ENCODE measurements at regions not wholly inside any gene's neighbourhood (a gene's known extent, or its start where the extent isn't known, plus 50 kb on each side); places are given as distances from the start of the nearest gene placed in this dataset.

DNA sequence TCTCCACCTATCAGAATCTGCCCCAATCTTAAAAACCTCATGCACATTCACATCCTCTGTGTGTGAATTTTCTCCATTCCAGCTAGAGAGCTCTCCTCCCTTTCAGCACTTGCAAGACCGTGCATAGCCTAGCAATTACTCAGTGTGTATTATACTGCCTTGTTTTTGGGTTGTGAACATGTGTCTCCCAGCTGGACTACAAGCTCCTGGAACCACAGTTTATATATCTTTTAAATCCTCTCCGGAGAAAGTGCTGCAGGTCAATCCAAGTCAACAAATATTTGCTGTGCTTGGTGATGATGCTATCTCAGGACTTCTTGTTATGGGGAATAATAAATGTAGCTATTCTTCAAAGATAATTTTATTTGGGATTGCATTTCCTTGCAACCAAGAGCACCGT lies 58.2 kb upstream of the MEX3C start (continued):
- TF ChIP-seq, protein P1, sequence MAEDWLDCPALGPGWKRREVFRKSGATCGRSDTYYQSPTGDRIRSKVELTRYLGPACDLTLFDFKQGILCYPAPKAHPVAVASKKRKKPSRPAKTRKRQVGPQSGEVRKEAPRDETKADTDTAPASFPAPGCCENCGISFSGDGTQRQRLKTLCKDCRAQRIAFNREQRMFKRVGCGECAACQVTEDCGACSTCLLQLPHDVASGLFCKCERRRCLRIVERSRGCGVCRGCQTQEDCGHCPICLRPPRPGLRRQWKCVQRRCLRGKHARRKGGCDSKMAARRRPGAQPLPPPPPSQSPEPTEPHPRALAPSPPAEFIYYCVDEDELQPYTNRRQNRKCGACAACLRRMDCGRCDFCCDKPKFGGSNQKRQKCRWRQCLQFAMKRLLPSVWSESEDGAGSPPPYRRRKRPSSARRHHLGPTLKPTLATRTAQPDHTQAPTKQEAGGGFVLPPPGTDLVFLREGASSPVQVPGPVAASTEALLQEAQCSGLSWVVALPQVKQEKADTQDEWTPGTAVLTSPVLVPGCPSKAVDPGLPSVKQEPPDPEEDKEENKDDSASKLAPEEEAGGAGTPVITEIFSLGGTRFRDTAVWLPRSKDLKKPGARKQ (CRISPR knock-in tag; IDR thresholded peaks at IDR 0.05), result no peak
- no peak for TF ChIP-seq DIDO1 (tag; IDR thresholded peaks at IDR 0.05; ENCODE audit: low read depth)
- TF ChIP-seq POLR2B (IDR thresholded peaks at IDR 0.05; ENCODE audit: low read depth, partially characterized antibody), result no peak
- no peak for TF ChIP-seq XRCC5 (IDR thresholded peaks at IDR 0.05; ENCODE audit: low read depth, low read length)
- TF ChIP-seq, protein P2, sequence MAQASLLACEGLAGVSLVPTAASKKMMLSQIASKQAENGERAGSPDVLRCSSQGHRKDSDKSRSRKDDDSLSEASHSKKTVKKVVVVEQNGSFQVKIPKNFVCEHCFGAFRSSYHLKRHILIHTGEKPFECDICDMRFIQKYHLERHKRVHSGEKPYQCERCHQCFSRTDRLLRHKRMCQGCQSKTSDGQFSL (CRISPR knock-in tag; IDR thresholded peaks at IDR 0.05), result no peak
- TF ChIP-seq, protein P2 (tag; IDR thresholded peaks at IDR 0.05), result no peak
- no peak for TF ChIP-seq FOXK1 (CRISPR knock-in tag; IDR thresholded peaks at IDR 0.05; ENCODE audit: borderline replicate concordance)
- TF ChIP-seq WHSC1 (IDR thresholded peaks at IDR 0.05; ENCODE audit: low read length), result no peak

DNA sequence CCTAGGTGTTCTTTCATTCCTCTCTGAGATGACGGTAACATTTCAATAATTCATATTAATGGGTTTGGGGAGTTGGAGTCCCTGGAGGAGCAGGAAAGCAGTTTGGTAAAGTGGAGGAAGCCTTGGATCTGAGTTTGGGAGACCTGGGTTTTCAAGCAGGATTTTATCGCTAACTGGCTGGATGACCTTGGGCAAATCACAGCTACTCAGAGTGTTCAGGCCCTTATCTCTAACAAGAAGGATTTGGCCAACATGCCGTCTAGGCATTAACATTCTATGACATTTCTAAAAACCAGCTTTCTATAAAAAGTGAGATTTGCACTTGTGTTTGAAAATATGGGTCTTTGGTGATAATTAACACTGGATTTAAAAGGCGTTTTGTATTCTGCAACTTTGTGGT lies 59.7 kb upstream of the MEX3C start:
- in situ Hi-C loops (cut with MboI), result no loop called here
- BruUV-seq (replicated peaks), result no TSS peak
- ATAC-seq (no peak), DNase-seq (ENCODE audit: extremely low read depth in 1 of 4, low spot score in 3 of 4) (no peak), FAIRE-seq (no peak)
- intact Hi-C loops (cut with micrococcal nuclease), result no loop called here
- ChIA-PET POLR2A (no interaction called here), CTCF (ENCODE audit: low intra/inter-chr PET ratio) (no interaction called here)
- 0% methylated on average over 4 of the region's 4 CpGs for WGBS (ENCODE audit: insufficient coverage, low coverage, missing lambda C conversion rate)
- Histone ChIP-seq H3K9ac (ENCODE audit: insufficient read depth in 1 of 2, low read depth in 2 of 2, low read length in 2 of 2) (no peak overlapping the region), H3K27me3 (ENCODE audit: control insufficient read depth in 2 of 2, insufficient read depth in 2 of 2, low read length in 2 of 2) (no peaks in the 10 kb centered on the region; a peak in 1 of 5 replicates), H3K9me1 (ENCODE audit: control insufficient read depth, insufficient read depth, low read length) (no peaks in the 10 kb centered on the region), H3K4me1 (replicated peaks in 1 of 2; ENCODE audit: control insufficient read depth in 2 of 2, insufficient read depth in 2 of 2, low read length in 2 of 2) (no peaks in the 10 kb centered on the region), H3K9me3 (replicated peaks; ENCODE audit: control insufficient read depth, insufficient read depth, low read depth, low read length) (no peaks in the 10 kb centered on the region), H3K4me2 (ENCODE audit: insufficient read depth, low read length) (no peak overlapping the region), H4K20me1 (replicated peaks; ENCODE audit: control insufficient read depth, insufficient read depth, low read length) (no peaks in the 10 kb centered on the region), H3K27ac (ENCODE audit: extremely low read depth, low read depth, low read length) (no peak overlapping the region), H3K79me2 (ENCODE audit: control insufficient read depth, insufficient read depth, low read length) (no peaks in the 10 kb centered on the region), H3K36me3 (ENCODE audit: control insufficient read depth, insufficient read depth, low read length) (no peaks in the 10 kb centered on the region), H3K4me3 (no peak overlapping the region), H2AFZ (ENCODE audit: low read depth, low read length) (no peak overlapping the region)
- TF ChIP-seq RCOR1 (IDR thresholded peaks at IDR 0.05; ENCODE audit: borderline replicate concordance in 1 of 2, low read depth in 2 of 2, low read length in 2 of 2) (peak in 1 of 2 experiments; percentile 22; a peak in 1 of 4 replicates), RAD51 (IDR thresholded peaks at IDR 0.05; ENCODE audit: borderline replicate concordance, low read depth) (no peak)

Measured in K562 (cell line).